Mesenchymal stem cell (in vitro differentiated cells and primary cell): ENCODE measurements at regions not wholly inside any gene's neighbourhood (a gene's known extent, or its start where the extent isn't known, plus 50 kb on each side); places are given as distances from the start of the nearest gene placed in this dataset.

Source experiments
- DNase-seq: peaks from one replicate; pipeline ENCODE4 v3.0.0-alpha.2; 2013
- H2AFZ ChIP-seq: one replicate; pipeline ENCODE4 v1.6.1; 2013; ENCODE audit warnings: low read depth, mild to moderate bottlenecking, control low read depth, inconsistent platforms, low read length, moderate library complexity
- H2AK5ac ChIP-seq: 2 replicates; pipeline ENCODE4 v1.6.1; 2013; ENCODE audit warnings: low read length, moderate library complexity, mild to moderate bottlenecking, inconsistent platforms; ENCODE audit not compliant: severe bottlenecking
- H2BK120ac ChIP-seq: one replicate; pipeline ENCODE4 v1.6.1; 2013; ENCODE audit warnings: low read depth, mild to moderate bottlenecking, inconsistent platforms, low read length, moderate library complexity
- H2BK12ac ChIP-seq, 2 experiments: one replicate each; pipeline ENCODE4 v1.6.1; 2013; ENCODE audit warnings: inconsistent platforms in 2 of 2, low read length in 2 of 2, mild to moderate bottlenecking in 2 of 2, moderate library complexity in 2 of 2, control low read depth in 1 of 2
- H2BK15ac ChIP-seq: one replicate; pipeline ENCODE4 v1.6.1; 2013; ENCODE audit warnings: mild to moderate bottlenecking, low read depth, inconsistent platforms; ENCODE audit not compliant: poor library complexity, severe bottlenecking
- H2BK5ac ChIP-seq: 2 replicates; pipeline ENCODE4 v1.6.1; 2013; ENCODE audit warnings: low read depth, mild to moderate bottlenecking, low read length, control low read depth, inconsistent platforms; ENCODE audit not compliant: poor library complexity, severe bottlenecking
- H3K14ac ChIP-seq, 2 experiments: one replicate each; pipeline ENCODE4 v1.6.1; 2013; ENCODE audit warnings: inconsistent platforms in 2 of 2, low read length in 2 of 2, control low read depth in 1 of 2, mild to moderate bottlenecking in 1 of 2, moderate library complexity in 1 of 2
- H3K18ac ChIP-seq, 2 experiments: one replicate each; pipeline ENCODE4 v1.6.1; 2013; ENCODE audit warnings: inconsistent platforms in 2 of 2, low read length in 2 of 2, control low read depth in 1 of 2, low read depth in 1 of 2, mild to moderate bottlenecking in 1 of 2
- H3K23ac ChIP-seq, 2 experiments: one replicate each; pipeline ENCODE4 v1.6.1; 2013; ENCODE audit warnings: inconsistent platforms in 2 of 2, low read length in 2 of 2, mild to moderate bottlenecking in 2 of 2, moderate library complexity in 2 of 2, control low read depth in 1 of 2
- H3K27ac ChIP-seq: 2 replicates; pipeline ENCODE4 v1.5.1; 2013; ENCODE audit warnings: mild to moderate bottlenecking, moderate library complexity, low read length, control low read depth, inconsistent platforms; ENCODE audit not compliant: poor library complexity, severe bottlenecking
- H3K27me3 ChIP-seq, 2 experiments: 2 replicates each; pipeline versions ENCODE4 v1.6.1 to v1.7.0; 2013; ENCODE audit warnings: low read length in 2 of 2, mild to moderate bottlenecking in 2 of 2, moderate library complexity in 2 of 2, control low read depth in 1 of 2, inconsistent platforms in 1 of 2; ENCODE audit not compliant: control insufficient read depth in 1 of 2, insufficient read depth in 1 of 2
- H3K36me3 ChIP-seq, 2 experiments: 2 replicates each; pipeline versions ENCODE4 v1.6.1 to v1.7.0; 2013; ENCODE audit warnings: low read length in 2 of 2, control low read depth in 1 of 2, inconsistent platforms in 1 of 2, low read depth in 1 of 2, mild to moderate bottlenecking in 1 of 2; ENCODE audit not compliant: insufficient read depth in 2 of 2, control insufficient read depth in 1 of 2
- H3K4ac ChIP-seq, 2 experiments: one replicate each; pipeline ENCODE4 v1.6.1; 2013; ENCODE audit warnings: inconsistent platforms in 2 of 2, low read length in 2 of 2, mild to moderate bottlenecking in 2 of 2, moderate library complexity in 2 of 2, control low read depth in 1 of 2, low read depth in 1 of 2
- H3K4me1 ChIP-seq: 2 replicates; pipeline ENCODE4 v1.6.1; 2013; ENCODE audit warnings: low read depth, low read length, control low read depth; ENCODE audit not compliant: control insufficient read depth, insufficient read depth
- H3K4me2 ChIP-seq: 2 replicates; pipeline ENCODE4 v1.6.1; 2013; ENCODE audit warnings: low read length, mild to moderate bottlenecking, inconsistent platforms; ENCODE audit not compliant: poor library complexity, severe bottlenecking
- H3K4me3 ChIP-seq, 2 experiments: 2 replicates each; pipeline versions ENCODE4 v1.5.1 to v1.7.0; 2013; ENCODE audit warnings: low read length in 2 of 2, mild to moderate bottlenecking in 2 of 2, control low read depth in 1 of 2, low read depth in 1 of 2; ENCODE audit not compliant: insufficient read depth in 1 of 2
- H3K79me1 ChIP-seq: replicated peaks from 2 replicates; pipeline ENCODE4 v1.6.1; 2013; ENCODE audit warnings: mild to moderate bottlenecking, control low read depth, low read length, inconsistent platforms; ENCODE audit not compliant: poor library complexity, severe bottlenecking
- H3K9ac ChIP-seq: 2 replicates; pipeline ENCODE4 v1.7.0; 2013; ENCODE audit warnings: mild to moderate bottlenecking, low read length, moderate library complexity
- H3K9me3 ChIP-seq: 2 replicates; pipeline ENCODE4 v1.7.0; 2013; ENCODE audit warnings: mild to moderate bottlenecking, low read length; ENCODE audit not compliant: control insufficient read depth
- H4K8ac ChIP-seq: one replicate; pipeline ENCODE4 v1.6.1; 2013; ENCODE audit warnings: inconsistent platforms, mild to moderate bottlenecking, low read length, moderate library complexity
- H4K91ac ChIP-seq: one replicate; pipeline ENCODE4 v1.6.1; 2013; ENCODE audit warnings: mild to moderate bottlenecking, low read length, inconsistent platforms
- WGBS: methylation state at CpG from one replicate; pipeline ENCODE4 v1.1.7; 2013; ENCODE audit warnings: mixed read lengths; 5-methylcytosine and 5-hydroxymethylcytosine counted together

DNA sequence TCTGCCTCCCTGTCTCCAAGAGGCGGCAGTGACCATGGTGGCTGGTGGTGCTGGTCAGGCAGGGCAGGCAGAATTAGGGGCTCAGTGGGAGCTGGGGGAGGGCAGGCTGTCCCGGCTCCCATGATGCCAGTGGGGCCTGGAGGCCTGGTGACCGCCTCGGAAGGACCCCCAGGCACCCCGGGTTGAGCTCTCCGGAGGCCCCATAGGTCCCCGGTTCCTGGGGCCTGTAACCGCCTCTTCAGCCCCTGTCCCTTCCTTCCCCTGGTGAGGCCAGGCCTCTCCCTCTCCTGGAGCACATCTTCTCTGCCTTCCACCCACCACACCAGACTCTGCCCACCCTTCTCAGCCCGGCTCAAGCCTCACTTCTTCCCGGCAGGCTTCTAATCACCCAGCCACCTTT is 117.7 kb upstream of the GSC start:
- H3K27ac ChIP-seq = no peak overlapping the region
- H3K36me3 ChIP-seq = no peaks in the 10 kb centered on the region
- H2AK5ac ChIP-seq = no peak overlapping the region
- 90% methylated on average over 10 of the region's 10 CpGs for WGBS
- H2AFZ ChIP-seq = no peak overlapping the region
- H4K8ac ChIP-seq = no peak overlapping the region
- H3K9me3 ChIP-seq = no peaks in the 10 kb centered on the region
- H2BK12ac ChIP-seq = no peak overlapping the region
- H3K14ac ChIP-seq = no peak overlapping the region
- H3K9ac ChIP-seq = no peak overlapping the region
- H2BK15ac ChIP-seq = no peak overlapping the region
- no peak overlapping the region for H2BK5ac ChIP-seq
- no peak overlapping the region for H4K91ac ChIP-seq
- H3K18ac ChIP-seq = no peak overlapping the region
- peaks cover 1% of the 10 kb centered on the region for H3K4me1 ChIP-seq
- H3K23ac ChIP-seq = no peak overlapping the region
- no peak overlapping the region for H3K4me3 ChIP-seq
- no peak for DNase-seq
- H3K4ac ChIP-seq = no peak overlapping the region
- H3K79me1 ChIP-seq = no peaks in the 10 kb centered on the region
- H3K4me2 ChIP-seq = no peak overlapping the region
- no peak overlapping the region for H2BK120ac ChIP-seq
- H3K27me3 ChIP-seq = peaks cover 4 to 56% of the 10 kb centered on the region in 2 experiments

GRCh38 chr14:94886931-94887330 is 117.0 kb upstream of the GSC start:
- no peak overlapping the region for H2BK12ac ChIP-seq
- H4K91ac ChIP-seq = no peak overlapping the region
- no peak overlapping the region for H2AFZ ChIP-seq
- H2BK5ac ChIP-seq = no peak overlapping the region
- no peak overlapping the region for H3K4ac ChIP-seq
- no peaks in the 10 kb centered on the region for H3K36me3 ChIP-seq
- H3K23ac ChIP-seq = no peak overlapping the region
- H3K27me3 ChIP-seq = peaks cover 0 to 49% of the 10 kb centered on the region in 2 experiments
- H2BK15ac ChIP-seq = no peak overlapping the region
- DNase-seq = no peak
- H3K4me2 ChIP-seq = no peak overlapping the region
- H3K9me3 ChIP-seq = no peaks in the 10 kb centered on the region
- no peak overlapping the region for H2BK120ac ChIP-seq
- H3K4me1 ChIP-seq = peaks cover 1% of the 10 kb centered on the region
- no peaks in the 10 kb centered on the region for H3K79me1 ChIP-seq
- H4K8ac ChIP-seq = no peak overlapping the region
- WGBS = 72% methylated on average over 7 of the region's 7 CpGs
- H3K9ac ChIP-seq = no peak overlapping the region
- H2AK5ac ChIP-seq = no peak overlapping the region
- H3K18ac ChIP-seq = no peak overlapping the region
- H3K4me3 ChIP-seq = no peak overlapping the region
- no peak overlapping the region for H3K27ac ChIP-seq
- no peak overlapping the region for H3K14ac ChIP-seq

- Histone ChIP-seq H3K14ac (no peak overlapping the region), H2BK120ac (no peak overlapping the region), H3K4me1 (peaks cover 3% of the 10 kb centered on the region), H3K9me3 (no peaks in the 10 kb centered on the region), H4K91ac (no peak overlapping the region), H2AK5ac (no peak overlapping the region), H3K4me2 (no peak overlapping the region), H2AFZ (no peak overlapping the region), H3K27ac (no peak overlapping the region), H3K4me3 (no peak overlapping the region), H3K18ac (no peak overlapping the region), H3K4ac (no peak overlapping the region), H3K9ac (no peak overlapping the region), H3K27me3 (peaks cover 0 to 47% of the 10 kb centered on the region in 2 experiments), H2BK15ac (no peak overlapping the region), H2BK12ac (no peak overlapping the region), H4K8ac (no peak overlapping the region), H3K36me3 (no peaks in the 10 kb centered on the region), H3K23ac (no peak overlapping the region), H2BK5ac (no peak overlapping the region), H3K79me1 (no peaks in the 10 kb centered on the region)
- DNase-seq = no peak
- WGBS = 71% methylated on average over 5 of the region's 5 CpGs
Observed at GRCh38 chr14:94885481-94886155, 115.7 kb upstream of the GSC start.

GRCh38 chr14:94884616-94885230 is 114.8 kb upstream of the GSC start:
- no peak for DNase-seq
- no peak overlapping the region for H2BK12ac ChIP-seq
- no peak overlapping the region for H2AFZ ChIP-seq
- no peak overlapping the region for H3K4me3 ChIP-seq
- no peaks in the 10 kb centered on the region for H3K36me3 ChIP-seq
- H2AK5ac ChIP-seq = no peak overlapping the region
- H2BK5ac ChIP-seq = no peak overlapping the region
- no peak overlapping the region for H3K27ac ChIP-seq
- no peak overlapping the region for H4K91ac ChIP-seq
- H2BK15ac ChIP-seq = no peak overlapping the region
- peaks cover 3% of the 10 kb centered on the region for H3K4me1 ChIP-seq
- no peak overlapping the region for H4K8ac ChIP-seq
- no peak overlapping the region for H3K23ac ChIP-seq
- no peaks in the 10 kb centered on the region for H3K9me3 ChIP-seq
- H3K18ac ChIP-seq = no peak overlapping the region
- no peak overlapping the region for H2BK120ac ChIP-seq
- WGBS = 79% methylated on average over 19 of the region's 19 CpGs
- no peak overlapping the region for H3K9ac ChIP-seq
- no peak overlapping the region for H3K14ac ChIP-seq
- no peaks in the 10 kb centered on the region for H3K79me1 ChIP-seq
- H3K27me3 ChIP-seq = peaks cover 0 to 53% of the 10 kb centered on the region in 2 experiments
- H3K4ac ChIP-seq = no peak overlapping the region
- no peak overlapping the region for H3K4me2 ChIP-seq
